ENCODE measurements at regions not wholly inside any gene's neighbourhood (a gene's known extent, or its start where the extent isn't known, plus 50 kb on each side); places are given as distances from the start of the nearest gene placed in this dataset.

GRCh38 chr3:72481542-72481941 lies 366.7 kb downstream of the SHQ1 start:
- Histone ChIP-seq H3K4me1 (peaks cover 5% of the 10 kb centered on the region), H3K27me3 (ENCODE audit: low read depth) (no peaks in the 10 kb centered on the region), H3K36me3 (replicated peaks) (no peaks in the 10 kb centered on the region), H3K4me3 (no peak overlapping the region), H3K9me3 (no peaks in the 10 kb centered on the region)
- in situ Hi-C loops (cut with MboI; ENCODE audit: low sequenced_read_pairs) = no loop called here
- DNase-seq (ENCODE audit: low spot score in 2 of 2) = no peak

DNA sequence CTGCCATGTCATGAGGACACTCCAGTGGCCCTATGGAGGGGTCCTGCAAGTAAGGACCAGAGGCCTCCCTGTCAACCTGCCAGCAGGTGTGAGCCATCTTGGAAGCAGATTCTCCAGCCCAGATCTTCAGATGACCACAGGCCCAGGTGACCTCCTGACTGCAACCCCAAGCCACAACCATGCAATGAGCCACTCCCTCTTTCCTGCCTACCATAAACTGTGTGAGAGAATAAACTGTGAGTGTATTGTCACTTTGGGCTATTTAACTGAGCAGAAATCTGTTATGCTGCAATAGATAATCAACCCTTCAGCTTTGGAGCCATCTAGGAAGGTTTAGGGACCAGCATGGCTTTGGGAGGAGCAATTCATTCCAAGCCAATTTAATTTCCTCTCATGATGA lies 367.9 kb downstream of the SHQ1 start:
- H3K4me3 ChIP-seq = no peak overlapping the region
- DNase-seq (ENCODE audit: low spot score in 2 of 2) = no peak
- H3K9me3 ChIP-seq = no peaks in the 10 kb centered on the region
- H3K36me3 ChIP-seq (replicated peaks) = no peaks in the 10 kb centered on the region
- no peaks in the 10 kb centered on the region for H3K27me3 ChIP-seq (ENCODE audit: low read depth)
- peaks cover 5% of the 10 kb centered on the region for H3K4me1 ChIP-seq
- in situ Hi-C loops (cut with MboI; ENCODE audit: low sequenced_read_pairs) = no loop called here

DNA sequence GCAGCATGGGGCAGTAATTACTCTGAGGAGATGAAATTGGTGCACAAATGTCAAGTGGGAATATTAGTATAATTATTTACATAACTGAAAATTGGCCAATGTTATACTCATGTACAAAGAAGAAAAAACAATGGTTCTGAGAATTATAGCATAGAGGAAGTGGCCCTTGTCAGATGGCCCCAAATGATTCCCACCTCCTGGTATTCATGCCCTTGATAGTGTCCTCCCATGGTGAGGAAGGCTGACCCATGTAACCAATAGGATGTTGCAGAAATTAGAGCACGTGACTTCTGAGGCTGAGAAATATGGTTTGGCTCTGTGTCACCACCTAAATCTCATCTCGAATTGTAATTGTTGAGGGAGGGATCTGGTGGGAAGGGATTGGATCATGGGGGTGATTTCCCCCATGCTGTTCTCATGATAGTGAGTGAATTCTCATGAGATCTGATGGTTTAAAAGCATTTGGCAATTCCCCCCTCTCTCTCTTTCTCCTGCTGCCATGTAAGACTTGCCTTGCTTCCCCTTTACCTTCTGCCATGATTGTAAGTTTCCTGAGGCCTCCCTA lies 368.5 kb downstream of the SHQ1 start:
- no peak for DNase-seq (ENCODE audit: low spot score in 2 of 2)
- Histone ChIP-seq H3K4me3 (no peak overlapping the region), H3K27me3 (ENCODE audit: low read depth) (no peaks in the 10 kb centered on the region), H3K36me3 (replicated peaks) (no peaks in the 10 kb centered on the region), H3K9me3 (no peaks in the 10 kb centered on the region), H3K4me1 (peaks cover 5% of the 10 kb centered on the region)
- in situ Hi-C loops (cut with MboI; ENCODE audit: low sequenced_read_pairs) = no loop called here

DNA sequence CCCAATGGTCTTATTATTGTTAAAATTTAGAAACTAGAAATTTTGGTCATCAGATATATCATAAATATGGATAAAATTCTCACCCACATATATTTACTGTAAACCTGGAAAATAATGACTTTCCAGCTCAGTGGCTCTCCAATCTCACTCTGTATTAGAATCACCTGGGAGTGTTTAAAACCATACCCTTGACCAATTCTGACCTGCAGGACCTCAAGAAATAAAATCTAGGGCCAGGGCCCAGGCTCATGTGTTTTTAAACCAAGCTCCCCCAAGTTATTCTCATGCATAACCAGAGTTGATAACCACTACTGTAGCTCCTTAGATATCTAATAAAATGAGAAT lies 372.1 kb downstream of the SHQ1 start:
- Histone ChIP-seq H3K9me3 (no peaks in the 10 kb centered on the region), H3K4me1 (peaks cover 5% of the 10 kb centered on the region), H3K4me3 (no peak overlapping the region), H3K27me3 (ENCODE audit: low read depth) (no peaks in the 10 kb centered on the region), H3K36me3 (replicated peaks) (no peaks in the 10 kb centered on the region)
- in situ Hi-C loops (cut with MboI; ENCODE audit: low sequenced_read_pairs) = no loop called here
- no peak for DNase-seq (ENCODE audit: low spot score in 2 of 2)

DNA sequence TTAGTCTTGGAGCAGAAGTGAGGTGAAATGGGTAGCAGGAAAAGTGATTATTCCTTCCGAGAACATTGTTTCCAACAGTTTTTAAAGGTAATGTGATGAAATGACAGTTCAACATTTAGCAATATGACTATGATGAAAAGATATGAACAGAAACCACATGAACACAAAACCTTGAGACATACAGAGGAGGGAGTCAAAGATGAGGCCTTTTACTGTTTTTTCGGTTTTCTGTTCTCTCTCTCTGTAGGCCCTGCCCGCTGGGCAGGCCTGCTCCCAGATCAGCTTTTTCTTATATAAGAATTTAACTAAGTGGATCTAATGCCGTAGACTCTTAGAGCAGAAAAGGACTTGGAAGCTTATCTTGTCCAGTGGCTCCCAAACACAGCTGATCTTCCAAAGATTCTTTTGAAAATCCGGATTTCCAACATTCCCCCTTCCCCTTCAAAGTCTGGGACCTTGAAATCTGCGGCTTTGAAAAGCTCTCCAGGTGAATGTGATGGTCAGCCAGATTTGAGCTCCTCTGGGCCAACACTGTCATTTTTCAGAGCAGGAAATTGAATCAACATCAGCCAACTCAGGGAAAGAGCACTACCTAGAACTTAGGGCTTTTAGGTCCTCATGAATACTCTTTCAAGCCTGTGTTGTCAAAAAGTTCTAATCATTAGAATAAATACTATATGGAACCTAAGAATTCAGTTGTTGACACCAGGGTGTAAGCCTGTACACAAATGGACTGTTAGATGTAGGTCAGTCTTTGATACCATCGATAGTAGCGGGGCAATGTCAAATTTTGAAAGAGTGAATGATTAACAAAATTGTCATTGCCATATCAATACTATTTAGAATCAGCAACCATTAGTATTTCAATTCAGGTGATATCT lies 372.7 kb downstream of the SHQ1 start:
- Histone ChIP-seq H3K36me3 (replicated peaks) (no peaks in the 10 kb centered on the region), H3K4me1 (peaks cover 5% of the 10 kb centered on the region), H3K4me3 (no peak overlapping the region), H3K27me3 (ENCODE audit: low read depth) (no peaks in the 10 kb centered on the region), H3K9me3 (no peaks in the 10 kb centered on the region)
- in situ Hi-C loops (cut with MboI; ENCODE audit: low sequenced_read_pairs) = no loop called here
- DNase-seq (ENCODE audit: low spot score in 2 of 2) = no peak

- no peaks in the 10 kb centered on the region for H3K36me3 ChIP-seq (replicated peaks)
- in situ Hi-C loops (cut with MboI; ENCODE audit: low sequenced_read_pairs) = no loop called here
- H3K27me3 ChIP-seq (ENCODE audit: low read depth) = no peaks in the 10 kb centered on the region
- peaks cover 5% of the 10 kb centered on the region for H3K4me1 ChIP-seq
- no peaks in the 10 kb centered on the region for H3K9me3 ChIP-seq
- DNase-seq (ENCODE audit: low spot score in 2 of 2) = no peak
- H3K4me3 ChIP-seq = no peak overlapping the region
Measured at GRCh38 chr3:72474775-72475174, 373.5 kb downstream of the SHQ1 start.

- H3K36me3 ChIP-seq (replicated peaks) = no peaks in the 10 kb centered on the region
- no peaks in the 10 kb centered on the region for H3K27me3 ChIP-seq (ENCODE audit: low read depth)
- peaks cover 5% of the 10 kb centered on the region for H3K4me1 ChIP-seq
- in situ Hi-C loops (cut with MboI; ENCODE audit: low sequenced_read_pairs) = no loop called here
- no peak for DNase-seq (ENCODE audit: low spot score in 2 of 2)
- H3K9me3 ChIP-seq = no peaks in the 10 kb centered on the region
- H3K4me3 ChIP-seq = no peak overlapping the region
Measured at GRCh38 chr3:72473156-72473555, 375.1 kb downstream of the SHQ1 start.

GRCh38 chr3:72470904-72471417 lies 377.3 kb downstream of the SHQ1 start:
- in situ Hi-C loops (cut with MboI; ENCODE audit: low sequenced_read_pairs) = no loop called here

GRCh38 chr3:72465853-72466252 lies 382.4 kb downstream of the SHQ1 start:
- DNase-seq (ENCODE audit: low spot score in 2 of 2) = no peak
- no peaks in the 10 kb centered on the region for H3K36me3 ChIP-seq (replicated peaks)
- H3K4me1 ChIP-seq = no peaks in the 10 kb centered on the region
- no peaks in the 10 kb centered on the region for H3K27me3 ChIP-seq (ENCODE audit: low read depth)
- in situ Hi-C loops (cut with MboI; ENCODE audit: low sequenced_read_pairs) = no loop called here
- no peak overlapping the region for H3K4me3 ChIP-seq
- H3K9me3 ChIP-seq = no peaks in the 10 kb centered on the region

More at GRCh38 chr3:72470904-72471417, 377.3 kb downstream of the SHQ1 start:
- Histone ChIP-seq H3K4me1 (no peaks in the 10 kb centered on the region), H3K36me3 (replicated peaks) (no peaks in the 10 kb centered on the region), H3K27me3 (ENCODE audit: low read depth) (no peaks in the 10 kb centered on the region), H3K9me3 (no peaks in the 10 kb centered on the region), H3K4me3 (no peak overlapping the region)
- DNase-seq (ENCODE audit: low spot score in 2 of 2) = no peak

- in situ Hi-C loops (cut with MboI; ENCODE audit: low sequenced_read_pairs) = no loop called here
- H3K9me3 ChIP-seq = no peaks in the 10 kb centered on the region
- no peaks in the 10 kb centered on the region for H3K27me3 ChIP-seq (ENCODE audit: low read depth)
- no peaks in the 10 kb centered on the region for H3K4me1 ChIP-seq
- no peaks in the 10 kb centered on the region for H3K36me3 ChIP-seq (replicated peaks)
- no peak overlapping the region for H3K4me3 ChIP-seq
- no peak for DNase-seq (ENCODE audit: low spot score in 2 of 2)
Measured at GRCh38 chr3:72463083-72463482, 385.2 kb downstream of the SHQ1 start.

DNA sequence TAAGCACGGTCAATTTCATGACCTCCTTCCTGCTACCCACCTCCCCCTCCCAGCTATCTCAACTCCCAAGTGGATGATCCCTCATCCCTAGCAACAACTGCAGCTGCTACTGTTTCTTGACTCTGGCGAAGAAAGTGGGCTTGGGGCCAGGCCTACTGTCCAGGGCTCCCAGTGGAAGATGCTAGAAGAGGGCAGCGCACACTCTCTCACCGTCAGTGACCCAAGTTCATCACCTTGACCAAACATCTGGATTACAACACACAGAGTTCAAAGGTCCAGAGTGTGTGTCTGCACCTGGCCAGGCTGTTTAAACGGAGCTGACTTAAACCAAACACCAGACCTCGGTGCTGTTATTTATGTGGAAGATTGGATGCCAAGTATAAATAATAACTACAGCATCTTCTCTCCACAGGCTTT lies 385.6 kb downstream of the SHQ1 start:
- Histone ChIP-seq H3K9me3 (no peaks in the 10 kb centered on the region), H3K4me3 (no peak overlapping the region), H3K4me1 (no peaks in the 10 kb centered on the region), H3K36me3 (replicated peaks) (no peaks in the 10 kb centered on the region), H3K27me3 (ENCODE audit: low read depth) (no peaks in the 10 kb centered on the region)
- DNase-seq (ENCODE audit: low spot score in 2 of 2) = no peak
- in situ Hi-C loops (cut with MboI; ENCODE audit: low sequenced_read_pairs) = no loop called here

DNA sequence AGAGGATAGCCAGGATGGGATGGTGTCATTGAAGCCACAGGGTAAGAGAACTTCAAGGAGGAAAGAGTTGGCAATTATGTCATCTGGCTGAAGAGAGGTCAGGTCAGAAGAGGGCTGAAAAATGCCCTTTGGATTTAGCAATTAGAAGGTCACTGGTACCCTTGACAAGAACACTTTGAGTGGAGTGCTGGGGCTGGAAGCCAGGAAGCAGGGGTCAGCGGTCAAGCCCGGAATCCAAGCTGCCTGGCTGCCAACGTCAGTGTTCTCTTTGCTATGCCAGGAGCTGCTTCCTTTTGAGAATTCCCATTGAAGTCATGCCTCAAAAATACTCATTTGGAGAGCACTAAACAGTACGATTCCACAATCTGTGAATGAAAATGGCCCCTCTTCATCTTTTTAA lies 386.5 kb downstream of the SHQ1 start:
- H3K9me3 ChIP-seq = no peaks in the 10 kb centered on the region
- H3K4me1 ChIP-seq = no peaks in the 10 kb centered on the region
- no peak overlapping the region for H3K4me3 ChIP-seq
- in situ Hi-C loops (cut with MboI; ENCODE audit: low sequenced_read_pairs) = no loop called here
- H3K27me3 ChIP-seq (ENCODE audit: low read depth) = no peaks in the 10 kb centered on the region
- DNase-seq (ENCODE audit: low spot score in 2 of 2) = no peak
- no peaks in the 10 kb centered on the region for H3K36me3 ChIP-seq (replicated peaks)

- no peak for DNase-seq (ENCODE audit: low spot score in 2 of 2)
- in situ Hi-C loops (cut with MboI; ENCODE audit: low sequenced_read_pairs) = no loop called here
- Histone ChIP-seq H3K9me3 (no peaks in the 10 kb centered on the region), H3K4me1 (no peaks in the 10 kb centered on the region), H3K4me3 (no peak overlapping the region), H3K27me3 (ENCODE audit: low read depth) (no peaks in the 10 kb centered on the region), H3K36me3 (replicated peaks) (no peaks in the 10 kb centered on the region)
Measured at GRCh38 chr3:72460205-72461174, 387.8 kb downstream of the SHQ1 start.

- Histone ChIP-seq H3K36me3 (replicated peaks) (no peaks in the 10 kb centered on the region), H3K27me3 (ENCODE audit: low read depth) (no peaks in the 10 kb centered on the region), H3K9me3 (no peaks in the 10 kb centered on the region), H3K4me1 (no peaks in the 10 kb centered on the region), H3K4me3 (no peak overlapping the region)
- DNase-seq (ENCODE audit: low spot score in 2 of 2) = no peak
- in situ Hi-C loops (cut with MboI; ENCODE audit: low sequenced_read_pairs) = no loop called here
Measured at GRCh38 chr3:72459588-72459987, 388.7 kb downstream of the SHQ1 start.
